OCI-LY3 (cell line): ENCODE measurements at regions not wholly inside any gene's neighbourhood (a gene's known extent, or its start where the extent isn't known, plus 50 kb on each side); places are given as distances from the start of the nearest gene placed in this dataset.

Source experiments
- H2AFZ ChIP-seq: fragments of 200-600, 300-600 bp; shearing (Covaris generic); 2 replicates; pipeline ENCODE4 v1.6.0; 2014; ENCODE audit warnings: antibody characterized with exemption, low read depth, low read length
- H3K27ac ChIP-seq: fragments of 200-600, 300-600 bp; sonication (generic); 2 replicates; pipeline ENCODE4 v1.5.1; 2014; ENCODE audit warnings: mild to moderate bottlenecking, low read length, moderate library complexity, mixed read lengths
- H3K27me3 ChIP-seq: fragments of 200-600, 300-600 bp; sonication (generic); 2 replicates; pipeline ENCODE4 v1.6.1; 2014; ENCODE audit warnings: low read depth, low read length, mixed read lengths
- H3K36me3 ChIP-seq: fragments of 200-600, 300-600 bp; sonication (generic); replicated peaks from 2 replicates; pipeline ENCODE3; 2014; ENCODE audit warnings: low read depth, low read length, mixed read lengths
- H3K4me1 ChIP-seq: fragments of 300-600, 200-600 bp; sonication (generic); 2 replicates; pipeline ENCODE4 v1.6.1; 2014; ENCODE audit warnings: low read length, mixed read lengths
- H3K4me2 ChIP-seq: fragments of 200-600, 300-600 bp; sonication (generic); 2 replicates; pipeline ENCODE4 v1.6.1; 2014; ENCODE audit warnings: low read length, mixed read lengths
- H3K4me3 ChIP-seq: fragments of 300-600, 200-600 bp; sonication (generic); 2 replicates; pipeline ENCODE4 v1.5.1; 2014; ENCODE audit warnings: antibody characterized with exemption, mild to moderate bottlenecking, low read length, moderate library complexity
- H3K79me2 ChIP-seq: fragments of 300-600, 200-600 bp; shearing (Covaris generic); 2 replicates; pipeline ENCODE4 v1.6.1; 2014; ENCODE audit warnings: mild to moderate bottlenecking, low read length, mixed read lengths
- H3K9ac ChIP-seq: fragments of 300-600, 200-600 bp; shearing (Covaris generic); 2 replicates; pipeline ENCODE4 v1.6.0; 2014; ENCODE audit warnings: mild to moderate bottlenecking, low read length, moderate library complexity
- H3K9me3 ChIP-seq: fragments of 200-600, 300-600 bp; shearing (Covaris generic); 2 replicates; pipeline ENCODE4 v1.6.1; 2014; ENCODE audit warnings: low read length, mixed read lengths; ENCODE audit not compliant: insufficient read depth
- H4K20me1 ChIP-seq: fragments of 200-600, 300-600 bp; sonication (generic); 2 replicates; pipeline ENCODE4 v1.6.1; 2016; ENCODE audit warnings: low read length, mixed read lengths; ENCODE audit not compliant: insufficient read depth
- CTCF ChIP-seq: fragments of 200-600, 300-600 bp; sonication (generic); IDR thresholded peaks from 2 replicates; pipeline ENCODE4 v1.5.1; 2014; ENCODE audit warnings: antibody characterized with exemption, low read length, low read depth
- EZH2phosphoT487 ChIP-seq: fragments of 200-600 bp; shearing (Covaris generic); IDR thresholded peaks from 2 replicates; pipeline ENCODE4 v1.6.1; 2018; ENCODE audit warnings: antibody characterized with exemption, mixed run types, low read depth

GRCh38 chr2:236773206-236773605 lies 203.6 kb downstream of the ACKR3 start:
- no peak overlapping the region for H3K4me3 ChIP-seq
- TF ChIP-seq CTCF = no peak
- no peak for TF ChIP-seq EZH2phosphoT487
- no peaks in the 10 kb centered on the region for H3K79me2 ChIP-seq
- H3K4me2 ChIP-seq = no peak overlapping the region
- no peak overlapping the region for H3K9ac ChIP-seq
- H4K20me1 ChIP-seq = no peaks in the 10 kb centered on the region
- no peak overlapping the region for H2AFZ ChIP-seq
- H3K9me3 ChIP-seq = no peaks in the 10 kb centered on the region
- no peaks in the 10 kb centered on the region for H3K36me3 ChIP-seq
- H3K27me3 ChIP-seq = no peaks in the 10 kb centered on the region
- no peak overlapping the region for H3K27ac ChIP-seq
- no peaks in the 10 kb centered on the region for H3K4me1 ChIP-seq

- no peaks in the 10 kb centered on the region for H4K20me1 ChIP-seq
- no peak overlapping the region for H3K4me3 ChIP-seq
- no peak overlapping the region for H3K4me2 ChIP-seq
- no peaks in the 10 kb centered on the region for H3K9me3 ChIP-seq
- TF ChIP-seq EZH2phosphoT487 = no peak
- TF ChIP-seq CTCF = no peak
- H3K9ac ChIP-seq = no peak overlapping the region
- H3K27ac ChIP-seq = no peak overlapping the region
- H3K27me3 ChIP-seq = no peaks in the 10 kb centered on the region
- no peaks in the 10 kb centered on the region for H3K79me2 ChIP-seq
- no peaks in the 10 kb centered on the region for H3K36me3 ChIP-seq
- no peaks in the 10 kb centered on the region for H3K4me1 ChIP-seq
- H2AFZ ChIP-seq = no peak overlapping the region
Measured at GRCh38 chr2:236774171-236774570, 204.5 kb downstream of the ACKR3 start.

GRCh38 chr2:236775511-236775910 lies 205.9 kb downstream of the ACKR3 start:
- no peak for TF ChIP-seq EZH2phosphoT487
- TF ChIP-seq CTCF = no peak
- no peaks in the 10 kb centered on the region for H3K27me3 ChIP-seq
- no peaks in the 10 kb centered on the region for H3K36me3 ChIP-seq
- H3K4me2 ChIP-seq = no peak overlapping the region
- no peaks in the 10 kb centered on the region for H4K20me1 ChIP-seq
- no peaks in the 10 kb centered on the region for H3K79me2 ChIP-seq
- no peak overlapping the region for H3K4me3 ChIP-seq
- no peaks in the 10 kb centered on the region for H3K4me1 ChIP-seq
- no peak overlapping the region for H3K9ac ChIP-seq
- H3K9me3 ChIP-seq = no peaks in the 10 kb centered on the region
- H2AFZ ChIP-seq = no peak overlapping the region
- no peak overlapping the region for H3K27ac ChIP-seq

GRCh38 chr2:236776206-236776605 lies 206.6 kb downstream of the ACKR3 start:
- H2AFZ ChIP-seq = no peak overlapping the region
- H3K4me3 ChIP-seq = no peak overlapping the region
- H3K9ac ChIP-seq = no peak overlapping the region
- H3K27me3 ChIP-seq = no peaks in the 10 kb centered on the region
- TF ChIP-seq CTCF = no peak
- TF ChIP-seq EZH2phosphoT487 = no peak
- H3K36me3 ChIP-seq = no peaks in the 10 kb centered on the region
- no peaks in the 10 kb centered on the region for H4K20me1 ChIP-seq
- no peaks in the 10 kb centered on the region for H3K9me3 ChIP-seq
- no peak overlapping the region for H3K27ac ChIP-seq
- H3K4me1 ChIP-seq = no peaks in the 10 kb centered on the region
- no peak overlapping the region for H3K4me2 ChIP-seq
- H3K79me2 ChIP-seq = no peaks in the 10 kb centered on the region
